GM21576 (cell line): ENCODE measurements at regions not wholly inside any gene's neighbourhood (a gene's known extent, or its start where the extent isn't known, plus 50 kb on each side); places are given as distances from the start of the nearest gene placed in this dataset.

Experiments
- ATAC-seq: cut with Tn5 transposase; IDR thresholded peaks from one replicate; pipeline ENCODE4 v1.9.1; 2021; ENCODE audit warnings: mild to moderate bottlenecking, moderate library complexity; ENCODE audit not compliant: unreplicated experiment

GRCh38 chr12:24025153-24025798 lies 75.8 kb upstream of the SOX5 start:
- ATAC-seq, result no peak

GRCh38 chr12:24023081-24023480 lies 73.6 kb upstream of the SOX5 start:
- ATAC-seq, result no peak

- no peak for ATAC-seq
Measured at GRCh38 chr12:24021164-24021502, 71.7 kb upstream of the SOX5 start.

GRCh38 chr12:24020397-24021163 lies 71.1 kb upstream of the SOX5 start:
- no peak for ATAC-seq

- ATAC-seq, result no peak
Measured at GRCh38 chr12:24015833-24016160, 66.3 kb upstream of the SOX5 start.

- no peak for ATAC-seq
Measured at GRCh38 chr12:24014915-24015832, 65.7 kb upstream of the SOX5 start.

GRCh38 chr12:24014240-24014639 lies 64.8 kb upstream of the SOX5 start:
- no peak for ATAC-seq

- ATAC-seq, result no peak
Measured at GRCh38 chr12:24012528-24012927, 63.1 kb upstream of the SOX5 start.

GRCh38 chr12:24011927-24012507 lies 62.5 kb upstream of the SOX5 start:
- no peak for ATAC-seq

- no peak for ATAC-seq
Measured at GRCh38 chr12:24008166-24008565, 58.7 kb upstream of the SOX5 start.
